ENCODE measurements at regions not wholly inside any gene's neighbourhood (a gene's known extent, or its start where the extent isn't known, plus 50 kb on each side); places are given as distances from the start of the nearest gene placed in this dataset.
A peak's percentile ranks its signal among the peaks of the same experiment; 100 is the strongest.

DNA sequence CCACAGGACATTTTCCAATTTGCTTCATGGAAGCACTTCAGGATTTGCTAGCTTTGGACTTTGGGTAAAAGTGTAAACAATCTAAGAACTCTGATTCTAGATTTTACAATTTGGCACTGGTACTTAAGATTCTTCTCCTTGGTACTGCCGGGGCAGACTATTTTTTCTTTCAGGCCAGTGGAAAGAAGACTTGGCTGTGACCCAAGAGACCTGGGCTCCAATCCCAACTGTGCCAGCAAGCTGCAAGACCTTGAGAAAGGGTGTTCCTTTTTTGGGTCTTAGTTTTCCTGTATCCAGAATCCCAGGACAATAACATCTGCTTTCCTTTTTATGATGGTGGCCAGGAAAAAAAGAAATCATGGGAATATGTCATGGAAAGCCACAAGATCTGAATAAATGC is 148.1 kb upstream of the CRY1 start:
- BruUV-seq (replicated peaks) = no TSS peak
- POLR2A ChIA-PET (ENCODE audit: low non-redundant PET) = no interaction called here

DNA sequence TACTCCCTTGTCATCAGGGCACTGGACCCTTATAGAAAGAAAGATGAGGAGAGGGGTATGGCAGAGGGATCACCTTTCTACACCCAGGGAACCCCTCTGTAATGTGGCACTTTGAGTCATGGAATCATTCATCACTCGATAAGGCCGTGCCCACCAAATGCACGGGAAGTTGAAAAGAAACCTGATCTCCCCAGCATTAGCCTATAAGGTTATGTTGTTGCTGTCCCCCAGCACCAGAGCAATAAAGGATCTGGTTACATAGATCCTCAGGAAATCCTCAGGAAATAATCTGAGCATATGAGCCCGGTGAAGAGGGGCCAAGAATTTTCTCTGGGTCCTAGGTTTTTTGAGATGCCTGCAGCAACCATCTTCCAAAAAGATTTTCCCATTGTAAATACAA is 148.8 kb upstream of the CRY1 start:
- POLR2A ChIA-PET (ENCODE audit: low non-redundant PET) = no interaction called here
- CTCF ChIA-PET = no interaction called here
- Histone ChIP-seq H3K9me3 (ENCODE audit: low read depth, low read length, poor library complexity, severe bottlenecking) (no peaks in the 10 kb centered on the region), H3K4me3 (ENCODE audit: low read depth, low read length, poor library complexity, severe bottlenecking) (no peak overlapping the region), H3K4me1 (ENCODE audit: insufficient read depth, low read length, poor library complexity, severe bottlenecking) (peaks cover 30% of the 10 kb centered on the region), H3K27ac (ENCODE audit: low read depth, low read length, poor library complexity, severe bottlenecking) (no peak overlapping the region), H3K27me3 (replicated peaks; ENCODE audit: insufficient read depth, low read depth, low read length, poor library complexity) (no peaks in the 10 kb centered on the region), H3K36me3 (ENCODE audit: insufficient read depth, low read length, poor library complexity, severe bottlenecking) (no peaks in the 10 kb centered on the region)
- intact Hi-C loops (cut with micrococcal nuclease; ENCODE audit: unreplicated experiment) = loop anchor here (5.0 kb wide), 1 partner anchor 35 kb away; no protein-coding TSS in a partner anchor
- no peak for TF ChIP-seq EZH2 (IDR thresholded peaks at IDR 0.05; ENCODE audit: borderline replicate concordance, low read depth, low read length, poor library complexity, severe bottlenecking)
- TF ChIP-seq, protein P1, sequence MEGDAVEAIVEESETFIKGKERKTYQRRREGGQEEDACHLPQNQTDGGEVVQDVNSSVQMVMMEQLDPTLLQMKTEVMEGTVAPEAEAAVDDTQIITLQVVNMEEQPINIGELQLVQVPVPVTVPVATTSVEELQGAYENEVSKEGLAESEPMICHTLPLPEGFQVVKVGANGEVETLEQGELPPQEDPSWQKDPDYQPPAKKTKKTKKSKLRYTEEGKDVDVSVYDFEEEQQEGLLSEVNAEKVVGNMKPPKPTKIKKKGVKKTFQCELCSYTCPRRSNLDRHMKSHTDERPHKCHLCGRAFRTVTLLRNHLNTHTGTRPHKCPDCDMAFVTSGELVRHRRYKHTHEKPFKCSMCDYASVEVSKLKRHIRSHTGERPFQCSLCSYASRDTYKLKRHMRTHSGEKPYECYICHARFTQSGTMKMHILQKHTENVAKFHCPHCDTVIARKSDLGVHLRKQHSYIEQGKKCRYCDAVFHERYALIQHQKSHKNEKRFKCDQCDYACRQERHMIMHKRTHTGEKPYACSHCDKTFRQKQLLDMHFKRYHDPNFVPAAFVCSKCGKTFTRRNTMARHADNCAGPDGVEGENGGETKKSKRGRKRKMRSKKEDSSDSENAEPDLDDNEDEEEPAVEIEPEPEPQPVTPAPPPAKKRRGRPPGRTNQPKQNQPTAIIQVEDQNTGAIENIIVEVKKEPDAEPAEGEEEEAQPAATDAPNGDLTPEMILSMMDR (conservative IDR thresholded peaks at IDR 0.05; ENCODE audit: low read depth, low read length) = no peak
- BruUV-seq (replicated peaks) = no TSS peak
- DNase-seq (ENCODE audit: low spot score) = peak; percentile 66

More for the DNA sequence above, 148.1 kb upstream of the CRY1 start:
- DNase-seq (ENCODE audit: low spot score) = no peak
- Histone ChIP-seq H3K4me1 (ENCODE audit: insufficient read depth, low read length, poor library complexity, severe bottlenecking) (peaks cover 32% of the 10 kb centered on the region), H3K36me3 (ENCODE audit: insufficient read depth, low read length, poor library complexity, severe bottlenecking) (no peaks in the 10 kb centered on the region), H3K9me3 (ENCODE audit: low read depth, low read length, poor library complexity, severe bottlenecking) (no peaks in the 10 kb centered on the region), H3K27ac (ENCODE audit: low read depth, low read length, poor library complexity, severe bottlenecking) (no peak overlapping the region), H3K4me3 (ENCODE audit: low read depth, low read length, poor library complexity, severe bottlenecking) (no peak overlapping the region), H3K27me3 (replicated peaks; ENCODE audit: insufficient read depth, low read depth, low read length, poor library complexity) (no peaks in the 10 kb centered on the region)
- intact Hi-C loops (cut with micrococcal nuclease; ENCODE audit: unreplicated experiment) = loop anchor here (5.0 kb wide), 1 partner anchor 36 kb away; no protein-coding TSS in a partner anchor
- TF ChIP-seq EZH2 (IDR thresholded peaks at IDR 0.05; ENCODE audit: borderline replicate concordance, low read depth, low read length, poor library complexity, severe bottlenecking) = no peak
- TF ChIP-seq, protein P1 (conservative IDR thresholded peaks at IDR 0.05; ENCODE audit: low read depth, low read length) = no peak
- CTCF ChIA-PET = no interaction called here

DNA sequence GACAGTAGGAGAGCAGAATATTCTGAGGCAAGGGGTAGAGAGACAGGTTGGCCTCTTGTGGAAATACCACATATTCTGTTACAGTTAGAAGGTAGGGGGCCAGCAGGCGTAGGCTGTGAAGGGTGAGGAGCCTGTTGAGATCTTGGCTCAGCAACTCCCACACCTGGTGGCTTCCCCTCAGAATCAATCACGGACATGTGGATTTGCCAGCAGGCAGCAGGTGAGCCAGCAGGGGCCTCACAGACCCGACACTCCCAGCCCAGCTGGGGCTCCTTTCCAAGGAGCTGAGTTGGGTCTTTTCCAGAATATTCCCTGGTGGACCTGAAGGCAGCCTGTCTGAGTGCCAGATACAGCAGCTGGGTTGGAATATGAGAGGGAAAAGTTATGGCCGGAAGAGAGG is 150.0 kb upstream of the CRY1 start:
- H3K36me3 ChIP-seq (ENCODE audit: insufficient read depth, low read length, poor library complexity, severe bottlenecking) = no peaks in the 10 kb centered on the region
- BruUV-seq (replicated peaks) = no TSS peak
- ChIA-PET POLR2A (ENCODE audit: low non-redundant PET) (no interaction called here), CTCF (no interaction called here)
- H3K4me3 ChIP-seq (ENCODE audit: low read depth, low read length, poor library complexity, severe bottlenecking) = no peak overlapping the region
- no peaks in the 10 kb centered on the region for H3K9me3 ChIP-seq (ENCODE audit: low read depth, low read length, poor library complexity, severe bottlenecking)
- no peak for DNase-seq (ENCODE audit: low spot score)
- peaks cover 23% of the 10 kb centered on the region for H3K4me1 ChIP-seq (ENCODE audit: insufficient read depth, low read length, poor library complexity, severe bottlenecking)
- H3K27ac ChIP-seq (ENCODE audit: low read depth, low read length, poor library complexity, severe bottlenecking) = no peak overlapping the region
- H3K27me3 ChIP-seq (replicated peaks; ENCODE audit: insufficient read depth, low read depth, low read length, poor library complexity) = no peaks in the 10 kb centered on the region
- TF ChIP-seq EZH2 (IDR thresholded peaks at IDR 0.05; ENCODE audit: borderline replicate concordance, low read depth, low read length, poor library complexity, severe bottlenecking) = no peak
- TF ChIP-seq, protein P1 (conservative IDR thresholded peaks at IDR 0.05; ENCODE audit: low read depth, low read length) = no peak
- intact Hi-C loops (cut with micrococcal nuclease; ENCODE audit: unreplicated experiment) = loop anchor here (5.0 kb wide), 1 partner anchor 34 kb away; no protein-coding TSS in a partner anchor
